ENCODE measurements at regions not wholly inside any gene's neighbourhood (a gene's known extent, or its start where the extent isn't known, plus 50 kb on each side); places are given as distances from the start of the nearest gene placed in this dataset.

GRCh38 chr3:78497021-78497420 lies 1270.8 kb downstream of the ROBO1 start:
- no peaks in the 10 kb centered on the region for H3K79me2 ChIP-seq (ENCODE audit: control insufficient read depth, insufficient read depth, low read length)
- no peaks in the 10 kb centered on the region for H3K36me3 ChIP-seq (ENCODE audit: control insufficient read depth in 2 of 2, extremely low read depth in 1 of 2, insufficient read depth in 2 of 2, low read length in 2 of 2)
- H3K4me3 ChIP-seq (replicated peaks in 1 of 3; ENCODE audit: insufficient read depth in 1 of 3, low read depth in 1 of 3, low read length in 3 of 3) = no peak overlapping the region
- no peaks in the 10 kb centered on the region for H3K9me3 ChIP-seq (replicated peaks; ENCODE audit: control insufficient read depth, insufficient read depth, low read length)
- FAIRE-seq (no peak), DNase-seq (ENCODE audit: low read depth, low spot score) (no peak)
- no peak overlapping the region for H3K4me2 ChIP-seq (ENCODE audit: insufficient read depth, low read length)
- H3K9me1 ChIP-seq (replicated peaks; ENCODE audit: control insufficient read depth, extremely low read depth, insufficient read depth, low read length) = no peaks in the 10 kb centered on the region
- POLR2A ChIA-PET = no interaction called here
- dilution Hi-C loops (cut with MboI; ENCODE audit: extremely low pct_ligation_motif_present, low sequenced_read_pairs) = no loop called here
- H4K20me1 ChIP-seq (replicated peaks; ENCODE audit: control insufficient read depth, extremely low read depth, insufficient read depth, low read length) = no peaks in the 10 kb centered on the region
- no TSS peak for BruUV-seq (replicated peaks)
- CTCF ChIA-PET = no interaction called here
- H3K27ac ChIP-seq (ENCODE audit: insufficient read depth, low read depth, low read length) = no peak overlapping the region
- TF ChIP-seq CTCF (IDR thresholded peaks at IDR 0.05; ENCODE audit: extremely low read depth in 1 of 2, insufficient read depth in 1 of 2, low read depth in 1 of 2, low read length in 2 of 2) (no peak), JUN (IDR thresholded peaks at IDR 0.05; ENCODE audit: borderline replicate concordance, insufficient read depth, insufficient read length, low read depth) (no peak), POLR2AphosphoS5 (IDR thresholded peaks at IDR 0.05; ENCODE audit: insufficient read depth, low read depth, low read length) (no peak), FOS (IDR thresholded peaks at IDR 0.05; ENCODE audit: borderline replicate concordance, insufficient read depth, low read length) (no peak), MAX (IDR thresholded peaks at IDR 0.05; ENCODE audit: insufficient read depth, insufficient read length) (no peak), MYC (IDR thresholded peaks at IDR 0.05; ENCODE audit: low read depth, low read length) (no peak), GATA2 (IDR thresholded peaks at IDR 0.05; ENCODE audit: insufficient read depth, insufficient read length, low read depth, low read length) (no peak), EZH2 (IDR thresholded peaks at IDR 0.05; ENCODE audit: borderline replicate concordance, low read depth, low read length, severe bottlenecking) (no peak), POLR2A (IDR thresholded peaks at IDR 0.05; ENCODE audit: low read depth, low read length) (no peak)
- H2AFZ ChIP-seq (ENCODE audit: low read depth, low read length) = no peak overlapping the region
- H3K27me3 ChIP-seq (ENCODE audit: control insufficient read depth in 2 of 2, insufficient read depth in 2 of 2, low read length in 2 of 2) = no peaks in the 10 kb centered on the region
- no peaks in the 10 kb centered on the region for H3K4me1 ChIP-seq (ENCODE audit: control insufficient read depth, extremely low read depth, insufficient read depth, low read length)
- H3K9ac ChIP-seq (replicated peaks; ENCODE audit: extremely low read depth, insufficient read depth, low read length) = no peak overlapping the region
- intact Hi-C loops (cut with micrococcal nuclease) = no loop called here

Measured in endothelial cell of umbilical vein (primary cell).